HG03342 (cell line): ENCODE measurements at regions not wholly inside any gene's neighbourhood (a gene's known extent, or its start where the extent isn't known, plus 50 kb on each side); places are given as distances from the start of the nearest gene placed in this dataset.
"Not testable (repeated sequence)": the region's sequence is repeated elsewhere in the genome, so short reads cannot be mapped to it uniquely, and the experiment has no call there.

Experiments
- ATAC-seq: cut with Tn5 transposase; IDR thresholded peaks from one replicate; pipeline ENCODE4 v1.9.1; 2021; ENCODE audit warnings: mild to moderate bottlenecking, moderate library complexity; ENCODE audit not compliant: unreplicated experiment

- ATAC-seq: no peak
Observed at GRCh38 chr1:221549815-221550214, 192.1 kb downstream of the DUSP10 start.

- ATAC-seq: not testable (repeated sequence)
Observed at GRCh38 chr1:221552792-221553191, 189.1 kb downstream of the DUSP10 start.

GRCh38 chr1:221555689-221556433, 186.0 kb downstream of the DUSP10 start:
- no peak for ATAC-seq

GRCh38 chr1:221556435-221556834, 185.5 kb downstream of the DUSP10 start:
- no peak for ATAC-seq

GRCh38 chr1:221557013-221557412, 184.9 kb downstream of the DUSP10 start:
- ATAC-seq: no peak

- no peak for ATAC-seq
Observed at GRCh38 chr1:221558396-221558795, 183.5 kb downstream of the DUSP10 start.

- ATAC-seq: no peak
Observed at GRCh38 chr1:221559911-221560310, 182.0 kb downstream of the DUSP10 start.

- no peak for ATAC-seq
Observed at GRCh38 chr1:221562542-221563475, 179.1 kb downstream of the DUSP10 start.

- no peak for ATAC-seq
Observed at GRCh38 chr1:221563476-221563921, 178.4 kb downstream of the DUSP10 start.

- ATAC-seq: no peak
Observed at GRCh38 chr1:221564891-221565290, 177.0 kb downstream of the DUSP10 start.

- no peak for ATAC-seq
Observed at GRCh38 chr1:221565711-221566110, 176.2 kb downstream of the DUSP10 start.

- ATAC-seq: no peak
Observed at GRCh38 chr1:221567859-221568507, 173.9 kb downstream of the DUSP10 start.

- no peak for ATAC-seq
Observed at GRCh38 chr1:221573756-221574155, 168.1 kb downstream of the DUSP10 start.

- no peak for ATAC-seq
Observed at GRCh38 chr1:221574529-221574928, 167.4 kb downstream of the DUSP10 start.

GRCh38 chr1:221575605-221576004, 166.3 kb downstream of the DUSP10 start:
- no peak for ATAC-seq

GRCh38 chr1:221576268-221576667, 165.6 kb downstream of the DUSP10 start:
- no peak for ATAC-seq

- ATAC-seq: no peak
Observed at GRCh38 chr1:221583465-221583864, 158.4 kb downstream of the DUSP10 start.

- ATAC-seq: not testable (repeated sequence)
Observed at GRCh38 chr1:221587013-221587412, 154.9 kb downstream of the DUSP10 start.

GRCh38 chr1:221591250-221591649, 150.6 kb downstream of the DUSP10 start:
- ATAC-seq: not testable (repeated sequence)

GRCh38 chr1:221594576-221594975, 147.3 kb downstream of the DUSP10 start:
- no peak for ATAC-seq

GRCh38 chr1:221598122-221598521, 143.8 kb downstream of the DUSP10 start:
- no peak for ATAC-seq
